ENCODE measurements at regions not wholly inside any gene's neighbourhood (a gene's known extent, or its start where the extent isn't known, plus 50 kb on each side); places are given as distances from the start of the nearest gene placed in this dataset.

DNA sequence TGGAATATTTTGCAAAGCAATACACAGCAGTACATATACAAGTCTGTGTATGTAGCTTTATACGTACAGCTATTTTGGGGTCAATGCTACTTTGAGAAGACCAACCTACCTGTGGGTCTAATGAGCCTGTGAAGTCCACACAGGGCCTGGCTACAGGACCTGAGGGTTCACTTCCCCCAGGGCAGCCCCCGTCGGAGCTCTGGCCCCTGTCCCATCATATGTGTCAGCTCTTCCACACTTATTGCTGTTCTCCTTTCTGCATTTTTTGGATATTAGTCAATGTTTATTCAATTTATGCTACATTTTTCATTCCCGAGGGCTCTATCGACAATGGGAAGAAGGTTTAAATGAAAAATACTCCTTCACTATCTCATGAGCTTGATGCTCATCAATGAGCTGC, 1473.6 kb downstream of the BRD1 start:
- TF ChIP-seq, protein P1, sequence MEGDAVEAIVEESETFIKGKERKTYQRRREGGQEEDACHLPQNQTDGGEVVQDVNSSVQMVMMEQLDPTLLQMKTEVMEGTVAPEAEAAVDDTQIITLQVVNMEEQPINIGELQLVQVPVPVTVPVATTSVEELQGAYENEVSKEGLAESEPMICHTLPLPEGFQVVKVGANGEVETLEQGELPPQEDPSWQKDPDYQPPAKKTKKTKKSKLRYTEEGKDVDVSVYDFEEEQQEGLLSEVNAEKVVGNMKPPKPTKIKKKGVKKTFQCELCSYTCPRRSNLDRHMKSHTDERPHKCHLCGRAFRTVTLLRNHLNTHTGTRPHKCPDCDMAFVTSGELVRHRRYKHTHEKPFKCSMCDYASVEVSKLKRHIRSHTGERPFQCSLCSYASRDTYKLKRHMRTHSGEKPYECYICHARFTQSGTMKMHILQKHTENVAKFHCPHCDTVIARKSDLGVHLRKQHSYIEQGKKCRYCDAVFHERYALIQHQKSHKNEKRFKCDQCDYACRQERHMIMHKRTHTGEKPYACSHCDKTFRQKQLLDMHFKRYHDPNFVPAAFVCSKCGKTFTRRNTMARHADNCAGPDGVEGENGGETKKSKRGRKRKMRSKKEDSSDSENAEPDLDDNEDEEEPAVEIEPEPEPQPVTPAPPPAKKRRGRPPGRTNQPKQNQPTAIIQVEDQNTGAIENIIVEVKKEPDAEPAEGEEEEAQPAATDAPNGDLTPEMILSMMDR (IDR thresholded peaks at IDR 0.05; ENCODE audit: insufficient read depth, low read length, poor library complexity, severe bottlenecking) = no peak
- no peak for TF ChIP-seq EZH2phosphoT487 (conservative IDR thresholded peaks at IDR 0.05; ENCODE audit: low read length)
